Common myeloid progenitor, CD34-positive (primary cell): ENCODE measurements at regions not wholly inside any gene's neighbourhood (a gene's known extent, or its start where the extent isn't known, plus 50 kb on each side); places are given as distances from the start of the nearest gene placed in this dataset.
A peak's percentile ranks its signal among the peaks of the same experiment; 100 is the strongest.

Experiments
- CTCF ChIA-PET: fragments of 350-600 bp; sonication (Branson Sonifier 250); formaldehyde crosslinking; loops from one replicate; lab custom pipeline; 2021; ENCODE audit warnings: antibody characterized with exemption; lab: Charles Lee
- POLR2A ChIA-PET: fragments of 350-600 bp; sonication (Branson Sonifier 250); formaldehyde crosslinking; loops from one replicate; lab custom pipeline; 2021; ENCODE audit warnings: antibody characterized with exemption; lab: Charles Lee
- DNase-seq, 3 donors: peaks; one replicate each; pipeline versions ENCODE4 v3.0.0 to v3.0.0-alpha.2; 2013
- H3K27ac ChIP-seq, 2 experiments: 1 replicate in 1 of 2; 2 replicates in 1 of 2; pipeline ENCODE4 v1.7.0; 2013; ENCODE audit warnings: inconsistent platforms in 2 of 2, low read length in 2 of 2, mild to moderate bottlenecking in 2 of 2, low read depth in 1 of 2, moderate library complexity in 1 of 2; ENCODE audit not compliant: severe bottlenecking in 2 of 2, insufficient read depth in 1 of 2, poor library complexity in 1 of 2
- H3K27me3 ChIP-seq, 5 experiments: replicated peaks in 2 of 5; 1 replicate in 3 of 5; 2 replicates in 2 of 5; pipeline versions ENCODE4 v1.6.1 to v1.7.0; 2013; ENCODE audit warnings: low read length in 4 of 5, mild to moderate bottlenecking in 2 of 5, moderate library complexity in 2 of 5, inconsistent platforms in 1 of 5; ENCODE audit not compliant: insufficient read depth in 5 of 5, control insufficient read depth in 4 of 5
- H3K36me3 ChIP-seq, 4 experiments: 1 replicate in 2 of 4; 2 replicates in 2 of 4; pipeline versions ENCODE4 v1.6.1 to v1.7.0; 2013; ENCODE audit warnings: low read length in 3 of 4, control low read depth in 1 of 4, mild to moderate bottlenecking in 1 of 4; ENCODE audit not compliant: control insufficient read depth in 4 of 4, insufficient read depth in 4 of 4
- H3K4me1 ChIP-seq, 4 experiments: 1 replicate in 3 of 4; 2 replicates in 1 of 4; pipeline versions ENCODE4 v1.6.1 to v1.7.1; 2013; ENCODE audit warnings: low read length in 3 of 4, mild to moderate bottlenecking in 3 of 4, control low read depth in 1 of 4, inconsistent platforms in 1 of 4, moderate library complexity in 1 of 4; ENCODE audit not compliant: control insufficient read depth in 4 of 4, insufficient read depth in 4 of 4; ENCODE audit errors: control extremely low read depth in 1 of 4
- H3K4me3 ChIP-seq, 7 experiments: 1 replicate in 4 of 7; 2 replicates in 3 of 7; pipeline versions ENCODE4 v1.5.1 to v1.7.0; 2013; ENCODE audit warnings: mild to moderate bottlenecking in 7 of 7, low read length in 6 of 7, moderate library complexity in 6 of 7, inconsistent platforms in 2 of 7, low read depth in 2 of 7, control low read depth in 1 of 7; ENCODE audit not compliant: insufficient read depth in 4 of 7, control insufficient read depth in 1 of 7; ENCODE audit errors: extremely low read depth in 1 of 7
- H3K9me3 ChIP-seq, 5 experiments: 1 replicate in 4 of 5; 2 replicates in 1 of 5; pipeline versions ENCODE4 v1.6.1 to v1.7.1; 2013; ENCODE audit warnings: low read length in 4 of 5, mild to moderate bottlenecking in 2 of 5, inconsistent platforms in 1 of 5, low read depth in 1 of 5, moderate library complexity in 1 of 5; ENCODE audit not compliant: control insufficient read depth in 4 of 5, insufficient read depth in 2 of 5; ENCODE audit errors: control extremely low read depth in 1 of 5
- WGBS: methylation state at CpG from one replicate; pipeline ENCODE4 v1.1.5; 2013; ENCODE audit not compliant: insufficient coverage; 5-methylcytosine and 5-hydroxymethylcytosine counted together

- ChIA-PET POLR2A (no interaction called here), CTCF (interaction anchor here (1.5 kb wide), 1 partner anchor 8 kb away, joined by 6 read pairs; no protein-coding TSS in a partner anchor)
- WGBS = no CpG with 5 or more reads among the region's 2 CpGs
Measured at GRCh38 chr10:89845541-89846280, 144.3 kb downstream of the KIF20B start.

DNA sequence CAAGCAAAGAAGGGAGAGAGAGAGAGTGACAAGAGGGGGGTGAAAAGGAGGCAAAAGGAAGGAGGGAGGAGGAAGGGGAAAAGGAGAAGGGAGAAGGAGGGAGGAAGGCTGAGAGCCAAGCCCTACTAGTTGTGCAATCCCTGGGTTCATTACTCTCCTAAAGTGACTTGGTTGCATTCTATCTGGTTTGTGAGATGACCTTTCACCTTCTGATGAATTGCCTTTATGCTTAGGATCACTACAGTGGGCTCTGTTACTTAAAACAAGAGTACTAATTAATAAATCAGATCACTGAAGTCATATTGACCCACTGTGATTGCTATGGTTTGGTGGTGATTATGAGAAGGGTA lies 144.9 kb downstream of the KIF20B start:
- ChIA-PET POLR2A (no interaction called here), CTCF (no interaction called here)
- Histone ChIP-seq H3K36me3 (no peaks in the 10 kb centered on the region), H3K4me1 (no peaks in the 10 kb centered on the region), H3K27me3 (peaks cover 0 to 2% (median 0%) of the 10 kb centered on the region in 5 experiments), H3K9me3 (no peaks in the 10 kb centered on the region), H3K27ac (no peak overlapping the region), H3K4me3 (no peak overlapping the region)
- no peak for DNase-seq

More at GRCh38 chr10:89845541-89846280, 144.3 kb downstream of the KIF20B start:
- H3K9me3 ChIP-seq = no peaks in the 10 kb centered on the region
- peaks cover 0 to 2% (median 0%) of the 10 kb centered on the region in 5 experiments for H3K27me3 ChIP-seq
- H3K27ac ChIP-seq = no peak overlapping the region
- no peaks in the 10 kb centered on the region for H3K36me3 ChIP-seq
- no peak for DNase-seq
- no peak overlapping the region for H3K4me3 ChIP-seq
- no peaks in the 10 kb centered on the region for H3K4me1 ChIP-seq

DNA sequence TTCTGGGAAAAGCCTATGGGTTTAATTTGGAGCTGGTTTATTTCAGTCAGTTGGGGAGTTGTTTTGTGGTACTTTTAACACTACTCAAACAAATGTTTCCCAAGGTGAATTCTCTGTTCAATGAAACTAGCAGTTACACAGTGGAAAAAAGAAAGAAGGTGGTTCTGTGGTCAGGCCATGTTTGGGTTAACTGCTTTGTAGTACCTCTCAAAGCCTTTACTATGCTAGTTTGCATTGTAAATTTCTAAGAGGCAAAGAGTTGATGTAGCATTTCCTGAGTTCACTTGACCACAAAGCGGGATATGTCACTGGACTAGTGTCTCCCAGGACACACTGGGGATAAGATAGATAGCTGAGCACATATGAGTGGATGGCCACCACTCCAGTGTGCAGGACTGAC lies 145.4 kb downstream of the KIF20B start:
- Histone ChIP-seq H3K27ac (no peak overlapping the region), H3K4me3 (no peak overlapping the region), H3K4me1 (no peaks in the 10 kb centered on the region), H3K27me3 (peaks cover 0 to 2% (median 0%) of the 10 kb centered on the region in 5 experiments), H3K36me3 (no peaks in the 10 kb centered on the region), H3K9me3 (no peaks in the 10 kb centered on the region)
- no peak for DNase-seq
- CTCF ChIA-PET = no interaction called here
- WGBS = 100% methylated on average over 1 of the region's 1 CpG
- POLR2A ChIA-PET = no interaction called here

GRCh38 chr10:89852872-89853271 lies 151.5 kb downstream of the KIF20B start:
- DNase-seq = no peak
- H3K4me1 ChIP-seq = no peaks in the 10 kb centered on the region
- no peak overlapping the region for H3K27ac ChIP-seq
- no peaks in the 10 kb centered on the region for H3K36me3 ChIP-seq
- ChIA-PET POLR2A (no interaction called here), CTCF (interaction anchor here (1.9 kb wide), 1 partner anchor 8 kb away, joined by 6 read pairs; no protein-coding TSS in a partner anchor)
- H3K9me3 ChIP-seq = peaks cover 0 to 1% (median 0%) of the 10 kb centered on the region in 5 experiments
- 100% methylated on average over 5 of the region's 5 CpGs for WGBS
- H3K4me3 ChIP-seq = no peak overlapping the region
- H3K27me3 ChIP-seq = no peaks in the 10 kb centered on the region

DNA sequence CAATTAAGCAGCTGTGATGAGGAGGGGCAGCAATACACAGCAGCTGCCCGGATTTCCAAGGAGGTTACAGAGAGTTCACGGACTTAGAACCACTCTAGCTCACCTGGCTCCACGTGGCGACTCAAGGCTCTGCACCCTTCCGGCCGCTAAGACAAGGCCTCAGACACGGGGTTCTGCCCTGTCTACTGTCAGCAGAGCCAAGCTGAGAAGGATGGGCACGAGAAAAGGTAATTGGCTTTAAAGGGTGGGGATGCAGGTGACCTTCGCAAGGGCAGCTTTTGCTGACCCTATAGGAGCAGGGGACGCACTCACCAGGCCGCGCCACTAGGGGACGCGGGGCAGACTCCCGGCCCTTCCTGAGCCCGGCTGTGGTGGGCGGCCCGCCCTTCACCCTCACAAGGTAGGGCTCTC lies 152.4 kb downstream of the KIF20B start:
- H3K9me3 ChIP-seq = peaks cover 0 to 1% (median 0%) of the 10 kb centered on the region in 5 experiments
- CTCF ChIA-PET = interaction anchor here (1.1 to 1.9 kb wide), 2 partner anchors 9 to 15 kb away, joined by 3 to 6 read pairs; no protein-coding TSS in a partner anchor
- no peaks in the 10 kb centered on the region for H3K27me3 ChIP-seq
- no peaks in the 10 kb centered on the region for H3K36me3 ChIP-seq
- no peak for DNase-seq
- 85% methylated on average over 10 of the region's 18 CpGs for WGBS
- H3K4me3 ChIP-seq = no peak overlapping the region
- no peaks in the 10 kb centered on the region for H3K4me1 ChIP-seq
- no peak overlapping the region for H3K27ac ChIP-seq
- POLR2A ChIA-PET = no interaction called here

GRCh38 chr10:89857431-89858042 lies 156.1 kb downstream of the KIF20B start:
- ChIA-PET CTCF (no interaction called here), POLR2A (no interaction called here)
- H3K27ac ChIP-seq = no peak overlapping the region
- no peaks in the 10 kb centered on the region for H3K4me1 ChIP-seq
- no CpG with 5 or more reads among the region's 1 CpG for WGBS
- no peaks in the 10 kb centered on the region for H3K36me3 ChIP-seq
- H3K9me3 ChIP-seq = no peaks in the 10 kb centered on the region
- no peaks in the 10 kb centered on the region for H3K27me3 ChIP-seq
- H3K4me3 ChIP-seq = no peak overlapping the region
- no peak for DNase-seq

GRCh38 chr10:89861199-89861573 lies 159.8 kb downstream of the KIF20B start:
- Histone ChIP-seq H3K36me3 (no peaks in the 10 kb centered on the region), H3K27me3 (no peaks in the 10 kb centered on the region), H3K4me3 (peak overlapping the region in 4 of 7 experiments; percentile 28 to 65 (median 47)), H3K9me3 (no peaks in the 10 kb centered on the region), H3K27ac (peak overlapping the region in 1 of 2 experiments; percentile 27), H3K4me1 (no peaks in the 10 kb centered on the region)
- DNase-seq = no peak
- CTCF ChIA-PET = no interaction called here
- POLR2A ChIA-PET = no interaction called here
